Spleen (tissue), 7 donors: ENCODE measurements at regions not wholly inside any gene's neighbourhood (a gene's known extent, or its start where the extent isn't known, plus 50 kb on each side); places are given as distances from the start of the nearest gene placed in this dataset.

Experiments used
- POLR2A ChIP-seq, 3 donors: fragments of 450-650 bp; IDR thresholded peaks; one replicate each; pipeline ENCODE4 v1.5.1; 2017; ENCODE audit warnings: antibody characterized with exemption in 3 of 3, mild to moderate bottlenecking in 1 of 3
- TF ChIP-seq, protein P1 (sequence below), 11 experiments: fragments of 200-600 bp in 7 of 11; fragments of 450-650 bp in 4 of 11; sonication (generic) in 4 of 11; IDR thresholded peaks in 8 of 11; conservative IDR thresholded peaks in 3 of 11; 1 replicate in 7 of 11; 2 replicates in 4 of 11; pipeline versions ENCODE4 v1.4.0 to v1.8.0; 2016 to 2021; ENCODE audit warnings: antibody characterized with exemption in 11 of 11, inconsistent platforms in 4 of 11, mild to moderate bottlenecking in 1 of 11
- donor health status: DM: no; HTN: no; CAD: no; lungs with moderate emphysema.
- donor health status: DM: no; HTN: no; CAD: no.
- donor health status: DM: no; HTN: no; CAD: no.

DNA sequence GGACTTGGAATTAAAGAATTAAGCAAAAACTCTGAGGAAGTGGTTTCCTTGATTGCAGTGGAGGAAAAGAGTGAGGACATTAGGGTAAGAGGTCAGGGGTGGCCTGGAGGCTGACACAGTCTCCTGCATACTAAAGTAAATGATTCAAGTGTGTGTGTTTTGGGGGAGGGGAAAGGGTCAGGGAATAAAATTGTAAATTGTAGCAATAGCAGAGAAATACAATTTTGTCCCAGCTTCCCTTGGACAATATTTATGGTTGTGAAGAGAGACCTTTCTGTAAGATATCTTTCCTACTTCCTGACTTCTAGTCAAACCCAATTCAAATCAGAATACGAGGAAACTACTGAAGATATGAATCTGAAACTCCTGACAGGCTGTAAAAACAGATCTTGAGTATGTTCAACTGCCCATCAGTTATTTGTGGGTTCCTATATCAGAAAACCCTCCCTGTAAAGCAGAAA is 143.4 kb upstream of the HMGN3 start:
- TF ChIP-seq, protein P1, sequence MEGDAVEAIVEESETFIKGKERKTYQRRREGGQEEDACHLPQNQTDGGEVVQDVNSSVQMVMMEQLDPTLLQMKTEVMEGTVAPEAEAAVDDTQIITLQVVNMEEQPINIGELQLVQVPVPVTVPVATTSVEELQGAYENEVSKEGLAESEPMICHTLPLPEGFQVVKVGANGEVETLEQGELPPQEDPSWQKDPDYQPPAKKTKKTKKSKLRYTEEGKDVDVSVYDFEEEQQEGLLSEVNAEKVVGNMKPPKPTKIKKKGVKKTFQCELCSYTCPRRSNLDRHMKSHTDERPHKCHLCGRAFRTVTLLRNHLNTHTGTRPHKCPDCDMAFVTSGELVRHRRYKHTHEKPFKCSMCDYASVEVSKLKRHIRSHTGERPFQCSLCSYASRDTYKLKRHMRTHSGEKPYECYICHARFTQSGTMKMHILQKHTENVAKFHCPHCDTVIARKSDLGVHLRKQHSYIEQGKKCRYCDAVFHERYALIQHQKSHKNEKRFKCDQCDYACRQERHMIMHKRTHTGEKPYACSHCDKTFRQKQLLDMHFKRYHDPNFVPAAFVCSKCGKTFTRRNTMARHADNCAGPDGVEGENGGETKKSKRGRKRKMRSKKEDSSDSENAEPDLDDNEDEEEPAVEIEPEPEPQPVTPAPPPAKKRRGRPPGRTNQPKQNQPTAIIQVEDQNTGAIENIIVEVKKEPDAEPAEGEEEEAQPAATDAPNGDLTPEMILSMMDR (IDR thresholded peaks at IDR 0.05 in 8 of 11, conservative IDR thresholded peaks at IDR 0.05 in 3 of 11) = no peak
- no peak for TF ChIP-seq POLR2A (IDR thresholded peaks at IDR 0.05)
